OCI-LY7 (cell line): ENCODE measurements at regions not wholly inside any gene's neighbourhood (a gene's known extent, or its start where the extent isn't known, plus 50 kb on each side); places are given as distances from the start of the nearest gene placed in this dataset.

Experiments used
- BruUV-seq: library from RNA; stranded (reverse); fragments of 400-500 nt; replicated peaks from 2 replicates; lab custom pipeline; 2021; lab: Mats Ljungman, UMichigan
- CTCF ChIA-PET: fragments of 300-600 bp; sonication (Branson Sonifier 250); formaldehyde crosslinking; loops from one replicate; lab custom pipeline; 2022; ENCODE audit warnings: antibody characterized with exemption; ENCODE audit not compliant: unreplicated experiment; lab: Charles Lee
- POLR2A ChIA-PET: fragments of 300-600 bp; sonication (Branson Sonifier 250); formaldehyde crosslinking; loops from one replicate; lab custom pipeline; 2022; ENCODE audit warnings: antibody characterized with exemption; lab: Charles Lee
- DNase-seq: peaks from one replicate; pipeline ENCODE4 v3.0.0-alpha.2; 2015; ENCODE audit warnings: low spot score
- H2AFZ ChIP-seq: fragments of 200-600 bp; sonication (generic), shearing (Covaris generic); 2 replicates; pipeline ENCODE4 v1.6.1; 2014; ENCODE audit warnings: mild to moderate bottlenecking, antibody characterized with exemption, low read length, moderate library complexity
- H3K27ac ChIP-seq: fragments of 200-600 bp; sonication (generic); 2 replicates; pipeline ENCODE4 v1.5.1; 2014; ENCODE audit warnings: mixed run types, low read depth, mild to moderate bottlenecking, moderate library complexity, low read length, inconsistent platforms; ENCODE audit not compliant: poor library complexity, severe bottlenecking
- H3K36me3 ChIP-seq: fragments of 200-600 bp; sonication (generic); 2 replicates; pipeline ENCODE4 v1.6.1; 2014; ENCODE audit warnings: mild to moderate bottlenecking, antibody characterized with exemption, low read length, moderate library complexity, mixed read lengths; ENCODE audit not compliant: insufficient read depth
- H3K4me1 ChIP-seq: fragments of 200-600 bp; sonication (generic); 2 replicates; pipeline ENCODE4 v1.5.1; 2014; ENCODE audit warnings: mild to moderate bottlenecking, low read length; ENCODE audit not compliant: insufficient read depth, poor library complexity, severe bottlenecking
- H3K4me2 ChIP-seq: fragments of 200-600 bp; sonication (generic); 2 replicates; pipeline ENCODE4 v1.6.1; 2014; ENCODE audit warnings: mild to moderate bottlenecking, low read length
- H3K4me3 ChIP-seq: fragments of 200-600 bp; sonication (generic); 2 replicates; pipeline ENCODE4 v1.5.1; 2014; ENCODE audit warnings: mild to moderate bottlenecking, low read depth, low read length; ENCODE audit not compliant: poor library complexity, severe bottlenecking
- H3K79me2 ChIP-seq: fragments of 200-600 bp; sonication (generic); 2 replicates; pipeline ENCODE4 v1.6.1; 2016; ENCODE audit warnings: low read depth, mild to moderate bottlenecking, low read length, moderate library complexity, mixed read lengths; ENCODE audit not compliant: insufficient read depth
- H3K9me2 ChIP-seq: fragments of 200-600 bp; sonication (generic); 2 replicates; pipeline ENCODE4 v1.6.1; 2016; ENCODE audit warnings: mild to moderate bottlenecking, low read length, mixed read lengths; ENCODE audit not compliant: insufficient read depth
- H3K9me3 ChIP-seq: fragments of 200-600 bp; sonication (generic); 2 replicates; pipeline ENCODE4 v1.6.1; 2014; ENCODE audit warnings: mild to moderate bottlenecking, mixed run types, low read length, mixed read lengths
- H4K20me1 ChIP-seq: fragments of 200-600 bp; sonication (generic); 2 replicates; pipeline ENCODE4 v1.6.1; 2014; ENCODE audit warnings: mild to moderate bottlenecking, antibody characterized with exemption, low read length, moderate library complexity, mixed read lengths; ENCODE audit not compliant: insufficient read depth
- CTCF ChIP-seq: fragments of 200-600 bp; sonication (generic); conservative IDR thresholded peaks from 2 replicates; pipeline ENCODE4 v1.5.1; 2014; ENCODE audit warnings: mild to moderate bottlenecking, antibody characterized with exemption, low read length, moderate library complexity, mixed read lengths
- EZH2phosphoT487 ChIP-seq: fragments of 200-600 bp; sonication (generic); IDR thresholded peaks from 2 replicates; pipeline ENCODE4 v1.6.1; 2018; ENCODE audit warnings: low read depth, borderline replicate concordance, mild to moderate bottlenecking, mixed run types, antibody characterized with exemption, low read length, moderate library complexity, mixed read lengths
- intact Hi-C: fragments of 100-400 bp; cut with micrococcal nuclease; formaldehyde crosslinking; loops from one replicate; pipeline ENCODE4 v1.10.0; 2022; ENCODE audit not compliant: unreplicated experiment

GRCh38 chr5:96079075-96079474 lies 117.4 kb upstream of the ELL2 start:
- no peak overlapping the region for H2AFZ ChIP-seq
- no peaks in the 10 kb centered on the region for H3K4me1 ChIP-seq
- H3K27ac ChIP-seq, result no peak overlapping the region
- H3K79me2 ChIP-seq, result no peaks in the 10 kb centered on the region
- CTCF ChIA-PET, result no interaction called here
- TF ChIP-seq EZH2phosphoT487 (no peak), CTCF (no peak)
- POLR2A ChIA-PET, result interaction anchor here (1.9 kb wide), 1 partner anchor 14 kb away, joined by 6 read pairs; no protein-coding TSS in a partner anchor
- H3K4me2 ChIP-seq, result no peak overlapping the region
- H4K20me1 ChIP-seq, result no peaks in the 10 kb centered on the region
- no peaks in the 10 kb centered on the region for H3K36me3 ChIP-seq
- no peak overlapping the region for H3K4me3 ChIP-seq
- BruUV-seq, result no TSS peak
- H3K9me2 ChIP-seq, result no peaks in the 10 kb centered on the region
- DNase-seq, result no peak
- intact Hi-C loops, result no loop called here
- no peaks in the 10 kb centered on the region for H3K9me3 ChIP-seq

GRCh38 chr5:96076451-96076850 lies 114.8 kb upstream of the ELL2 start:
- H2AFZ ChIP-seq, result no peak overlapping the region
- H3K4me1 ChIP-seq, result no peaks in the 10 kb centered on the region
- DNase-seq, result no peak
- H3K36me3 ChIP-seq, result no peaks in the 10 kb centered on the region
- no peaks in the 10 kb centered on the region for H3K9me2 ChIP-seq
- H3K4me2 ChIP-seq, result no peak overlapping the region
- H4K20me1 ChIP-seq, result no peaks in the 10 kb centered on the region
- intact Hi-C loops, result no loop called here
- H3K27ac ChIP-seq, result no peak overlapping the region
- CTCF ChIA-PET, result no interaction called here
- POLR2A ChIA-PET, result interaction anchor here (0.5 to 1.4 kb wide), 2 partner anchors 12 to 219 kb away, joined by 3 to 5 read pairs; no protein-coding TSS in a partner anchor
- no peaks in the 10 kb centered on the region for H3K79me2 ChIP-seq
- TF ChIP-seq EZH2phosphoT487, result no peak
- no peak for TF ChIP-seq CTCF
- no peak overlapping the region for H3K4me3 ChIP-seq
- no peaks in the 10 kb centered on the region for H3K9me3 ChIP-seq
- no TSS peak for BruUV-seq

- H3K9me3 ChIP-seq, result no peaks in the 10 kb centered on the region
- no peak overlapping the region for H3K4me3 ChIP-seq
- CTCF ChIA-PET, result no interaction called here
- H3K79me2 ChIP-seq, result no peaks in the 10 kb centered on the region
- no peaks in the 10 kb centered on the region for H3K4me1 ChIP-seq
- POLR2A ChIA-PET, result interaction anchor here (0.5 to 1.4 kb wide), 2 partner anchors 11 to 219 kb away, joined by 3 to 5 read pairs; no protein-coding TSS in a partner anchor
- DNase-seq, result no peak
- H3K4me2 ChIP-seq, result no peak overlapping the region
- no TSS peak for BruUV-seq
- intact Hi-C loops, result no loop called here
- no peaks in the 10 kb centered on the region for H3K36me3 ChIP-seq
- TF ChIP-seq CTCF (no peak), EZH2phosphoT487 (no peak)
- H4K20me1 ChIP-seq, result no peaks in the 10 kb centered on the region
- H3K27ac ChIP-seq, result no peak overlapping the region
- H3K9me2 ChIP-seq, result no peaks in the 10 kb centered on the region
- no peak overlapping the region for H2AFZ ChIP-seq
Measured at GRCh38 chr5:96075579-96076289, 114.1 kb upstream of the ELL2 start.
